AG09319 (cell line): ENCODE measurements at regions not wholly inside any gene's neighbourhood (a gene's known extent, or its start where the extent isn't known, plus 50 kb on each side); places are given as distances from the start of the nearest gene placed in this dataset.
"Not testable (repeated sequence)": the region's sequence is repeated elsewhere in the genome, so short reads cannot be mapped to it uniquely, and the experiment has no call there.

Source experiments
- DNase-seq: peaks from one replicate; pipeline ENCODE4 v3.0.0-alpha.2; 2010; ENCODE audit warnings: low read depth; ENCODE audit errors: extremely low read depth
- TF ChIP-seq, protein P1 (sequence below): IDR thresholded peaks from 2 replicates; pipeline ENCODE4 v1.5.1; 2011; ENCODE audit warnings: low read depth, mild to moderate bottlenecking, inconsistent platforms, low read length, moderate library complexity

DNA sequence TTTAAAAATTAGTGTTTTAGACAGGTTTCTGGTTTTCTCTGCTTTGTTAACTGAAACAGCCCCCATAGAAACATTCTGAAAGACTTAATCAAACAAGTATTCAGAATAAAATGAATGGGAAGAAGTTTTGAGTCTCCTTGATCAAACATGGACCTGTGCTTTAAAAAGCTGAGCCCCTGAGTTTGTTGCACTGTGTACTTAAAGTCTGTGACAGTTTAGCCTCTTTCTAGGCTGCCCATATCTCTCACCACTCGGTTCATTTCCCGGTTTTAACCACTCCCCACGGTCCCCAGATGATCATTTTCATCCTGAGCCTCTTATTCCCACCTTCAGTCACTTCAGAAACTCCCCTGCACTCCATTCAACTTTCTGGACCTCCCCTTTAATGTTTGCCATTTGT is 215.9 kb upstream of the DMRT1 start:
- TF ChIP-seq, protein P1, sequence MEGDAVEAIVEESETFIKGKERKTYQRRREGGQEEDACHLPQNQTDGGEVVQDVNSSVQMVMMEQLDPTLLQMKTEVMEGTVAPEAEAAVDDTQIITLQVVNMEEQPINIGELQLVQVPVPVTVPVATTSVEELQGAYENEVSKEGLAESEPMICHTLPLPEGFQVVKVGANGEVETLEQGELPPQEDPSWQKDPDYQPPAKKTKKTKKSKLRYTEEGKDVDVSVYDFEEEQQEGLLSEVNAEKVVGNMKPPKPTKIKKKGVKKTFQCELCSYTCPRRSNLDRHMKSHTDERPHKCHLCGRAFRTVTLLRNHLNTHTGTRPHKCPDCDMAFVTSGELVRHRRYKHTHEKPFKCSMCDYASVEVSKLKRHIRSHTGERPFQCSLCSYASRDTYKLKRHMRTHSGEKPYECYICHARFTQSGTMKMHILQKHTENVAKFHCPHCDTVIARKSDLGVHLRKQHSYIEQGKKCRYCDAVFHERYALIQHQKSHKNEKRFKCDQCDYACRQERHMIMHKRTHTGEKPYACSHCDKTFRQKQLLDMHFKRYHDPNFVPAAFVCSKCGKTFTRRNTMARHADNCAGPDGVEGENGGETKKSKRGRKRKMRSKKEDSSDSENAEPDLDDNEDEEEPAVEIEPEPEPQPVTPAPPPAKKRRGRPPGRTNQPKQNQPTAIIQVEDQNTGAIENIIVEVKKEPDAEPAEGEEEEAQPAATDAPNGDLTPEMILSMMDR: no peak
- no peak for DNase-seq

DNA sequence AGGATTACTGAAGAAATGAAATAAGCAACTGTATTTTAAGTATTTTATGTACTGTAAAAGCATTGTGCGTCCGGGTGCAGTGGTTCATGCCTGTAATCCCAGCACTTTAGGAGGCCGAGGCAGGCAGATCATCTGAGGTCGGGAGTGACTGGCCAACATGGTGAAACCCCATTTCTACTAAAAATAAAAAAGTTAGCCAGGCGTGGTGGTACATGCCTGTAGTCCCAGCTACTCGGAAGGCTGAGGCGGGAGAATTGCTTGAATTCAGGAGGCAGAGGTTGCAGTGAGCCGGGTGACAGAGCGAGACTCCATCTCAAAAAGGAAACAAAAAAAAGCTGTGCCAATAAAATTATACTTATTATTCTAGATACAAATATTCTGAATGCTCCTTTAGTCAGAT is 215.4 kb upstream of the DMRT1 start:
- DNase-seq: not testable (repeated sequence)

DNA sequence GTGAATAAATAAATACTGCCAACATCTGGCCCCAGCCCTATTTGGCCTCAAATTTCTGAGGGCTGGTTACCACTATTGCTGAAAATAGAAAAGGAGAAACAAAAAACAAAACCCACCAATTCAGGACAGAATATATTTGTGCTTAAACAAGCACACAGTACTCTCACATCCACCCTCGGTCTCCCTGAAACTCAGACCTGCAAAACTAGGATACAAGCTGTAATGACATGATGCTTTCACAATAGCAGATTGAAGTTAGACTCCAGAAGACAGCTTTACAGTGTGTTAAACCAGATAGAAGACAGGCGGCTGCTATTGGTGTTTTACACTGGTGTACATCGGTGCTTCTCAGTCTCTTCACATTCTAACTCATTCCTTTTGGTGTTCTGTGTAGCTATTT is 214.9 kb upstream of the DMRT1 start:
- DNase-seq: no peak
- TF ChIP-seq, protein P1: no peak

DNA sequence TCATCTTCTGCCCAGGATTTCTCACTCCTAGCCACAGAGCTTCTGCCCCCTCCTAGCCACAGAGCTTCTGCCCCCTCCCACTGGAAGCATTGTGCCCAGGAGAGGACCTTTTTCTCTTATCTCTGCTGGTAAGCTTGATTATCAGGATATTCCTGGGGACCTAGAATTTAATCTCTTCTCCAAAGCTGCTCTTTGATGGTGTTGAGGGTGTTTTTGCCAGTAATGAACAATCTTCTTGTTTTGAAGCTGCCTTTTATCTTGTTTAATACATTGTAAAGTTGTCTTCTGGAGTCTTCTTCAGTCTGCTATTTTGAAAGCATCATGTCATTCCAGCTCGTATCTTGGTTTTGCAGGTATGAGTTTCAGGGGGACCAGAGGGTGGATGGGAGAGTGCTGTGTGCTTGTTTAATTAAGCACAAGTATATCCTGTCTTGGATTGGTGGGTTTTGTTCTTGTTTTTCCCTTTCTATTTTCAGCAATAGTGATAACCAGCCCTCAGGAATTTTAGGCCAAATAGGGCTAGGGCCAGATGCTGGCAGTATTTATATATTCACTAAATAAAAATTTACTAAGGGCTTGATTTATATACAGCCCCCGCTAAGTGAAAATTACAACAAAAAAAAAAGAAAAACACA is 214.0 kb upstream of the DMRT1 start:
- DNase-seq: no peak

DNA sequence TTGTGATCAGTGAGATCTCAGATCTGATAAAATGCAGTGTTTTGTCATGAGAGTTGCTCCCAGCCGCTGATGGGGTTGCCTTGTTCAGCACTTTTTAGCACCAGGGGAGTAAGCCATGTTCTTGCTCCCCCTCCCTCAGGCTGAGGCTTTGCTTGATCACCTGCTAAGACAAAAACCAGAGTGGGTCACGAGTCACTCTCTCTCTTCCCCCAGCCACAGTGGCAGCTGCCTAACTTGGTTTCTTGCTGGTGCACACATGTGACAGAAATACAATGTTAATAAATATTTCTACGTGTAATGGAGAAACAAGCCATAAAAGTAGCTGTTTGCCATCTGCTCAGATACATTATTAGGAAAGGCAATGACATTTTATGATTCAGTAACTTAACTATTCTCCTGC is 212.4 kb upstream of the DMRT1 start:
- no peak for DNase-seq
- TF ChIP-seq, protein P1: no peak

More for the DNA sequence above, 214.0 kb upstream of the DMRT1 start:
- TF ChIP-seq, protein P1: no peak

DNA sequence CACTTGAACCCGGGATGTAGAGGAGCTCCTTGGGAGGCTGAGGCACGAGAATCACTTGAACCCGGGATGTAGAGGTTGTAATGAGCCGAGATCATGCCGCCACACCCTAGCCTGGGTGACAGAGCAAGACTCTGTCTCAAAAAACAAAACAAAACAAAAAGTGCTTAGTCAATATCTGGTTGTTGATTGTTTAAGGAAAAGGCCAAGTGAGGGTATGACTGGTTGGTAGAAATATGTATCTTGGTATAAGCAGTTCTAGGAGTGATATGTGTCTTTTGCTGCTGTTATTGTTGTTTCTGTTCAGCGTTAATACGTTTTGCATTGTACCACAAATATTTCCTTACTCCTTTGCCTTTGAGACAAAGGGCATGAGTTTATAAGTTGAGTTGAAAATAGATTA is 210.7 kb upstream of the DMRT1 start:
- TF ChIP-seq, protein P1: no peak
- DNase-seq: no peak

DNA sequence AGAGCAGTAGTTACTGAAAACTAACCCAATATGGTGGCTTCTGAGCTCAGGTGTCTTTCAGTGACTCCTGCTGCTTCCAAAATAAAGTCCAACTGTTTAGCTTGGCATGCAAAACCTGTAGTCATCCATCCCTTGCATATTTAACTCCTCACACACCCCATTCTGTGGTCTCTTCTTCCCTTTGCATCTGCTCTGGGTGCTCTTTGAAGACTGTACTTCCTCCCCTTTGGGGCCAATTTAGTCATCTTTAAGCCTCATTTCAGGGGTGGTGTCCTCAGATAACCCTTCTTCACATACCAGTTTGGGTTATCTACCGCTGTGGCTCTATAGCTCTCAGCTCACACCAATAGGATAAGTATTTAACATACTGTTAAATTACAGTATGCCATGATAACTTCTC is 209.9 kb upstream of the DMRT1 start:
- no peak for DNase-seq
- TF ChIP-seq, protein P1: no peak

DNA sequence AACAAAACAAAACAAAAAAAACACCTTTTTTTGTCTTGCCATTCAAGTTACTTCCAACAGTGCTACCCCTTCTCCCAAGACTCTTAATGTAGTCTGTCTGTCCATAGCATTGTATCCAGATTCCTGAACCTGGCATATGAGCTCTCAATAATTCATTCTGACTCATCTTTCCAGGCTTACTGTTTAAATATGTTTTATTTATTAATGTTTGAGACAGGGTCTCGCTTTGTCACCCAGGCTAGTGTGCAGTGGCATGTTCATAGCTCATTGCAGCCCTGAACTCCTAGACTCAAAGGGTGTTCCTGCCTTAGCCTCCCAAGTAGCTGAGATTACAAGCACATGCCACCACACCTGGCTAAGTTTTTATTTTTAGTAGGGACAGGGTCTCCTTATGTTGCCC is 208.0 kb upstream of the DMRT1 start:
- no peak for DNase-seq
- TF ChIP-seq, protein P1: no peak
